Occipital lobe (tissue), 1 donor: ENCODE measurements at regions not wholly inside any gene's neighbourhood (a gene's known extent, or its start where the extent isn't known, plus 50 kb on each side); places are given as distances from the start of the nearest gene placed in this dataset.

Source experiments
- DNase-seq: peaks from one replicate; lab custom pipeline; 2025; lab: John Stamatoyannopoulos, UW

DNA sequence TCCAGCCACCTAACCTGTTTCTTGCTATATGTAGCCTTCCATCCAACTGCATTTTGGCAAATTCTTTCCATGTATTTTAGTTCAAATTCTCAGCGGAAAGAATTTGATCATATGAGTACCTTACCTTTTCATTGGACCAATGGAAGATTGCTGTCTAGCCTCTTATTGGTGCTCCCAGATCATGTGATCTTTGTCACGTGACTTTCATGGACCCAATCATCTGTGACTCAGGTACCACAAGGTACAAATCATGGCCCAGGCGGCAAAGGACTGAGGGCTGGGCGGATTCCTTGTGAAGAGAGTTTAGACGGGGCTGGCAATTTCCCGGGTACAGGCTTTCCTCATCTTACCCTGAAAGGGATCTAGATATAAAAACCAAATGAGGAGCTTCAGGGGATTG is 85.9 kb upstream of the TBX20 start:
- no peak for DNase-seq

DNA sequence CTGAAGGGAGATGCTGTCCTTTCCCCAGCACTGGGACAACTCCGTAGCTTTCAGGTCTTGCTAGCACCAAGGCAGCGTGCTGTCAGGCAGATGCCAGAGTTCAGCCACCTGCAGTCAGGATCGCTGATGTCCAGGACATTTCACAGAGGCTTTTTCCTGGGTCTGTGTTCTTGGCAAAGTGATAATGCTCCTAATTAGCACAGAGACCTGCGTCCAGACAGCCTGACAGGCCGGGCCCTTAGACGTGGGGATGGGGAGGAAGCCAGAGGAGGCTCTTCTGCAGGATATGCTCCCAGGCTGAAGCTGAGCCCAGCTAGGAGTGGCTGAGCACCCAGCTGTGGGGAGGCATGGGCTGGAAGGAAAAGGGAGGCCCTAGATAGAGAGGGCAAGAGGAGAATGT is 82.5 kb upstream of the TBX20 start:
- DNase-seq: no peak

- DNase-seq: no peak
These were observed 80.6 kb upstream of the TBX20 start for GRCh38 chr7:35334506-35334905.

GRCh38 chr7:35333265-35333664 is 79.4 kb upstream of the TBX20 start:
- DNase-seq: no peak

- DNase-seq: no peak
These were observed 78.1 kb upstream of the TBX20 start for GRCh38 chr7:35331730-35332678.

- DNase-seq: no peak
These were observed 75.1 kb upstream of the TBX20 start for GRCh38 chr7:35329026-35329425.

DNA sequence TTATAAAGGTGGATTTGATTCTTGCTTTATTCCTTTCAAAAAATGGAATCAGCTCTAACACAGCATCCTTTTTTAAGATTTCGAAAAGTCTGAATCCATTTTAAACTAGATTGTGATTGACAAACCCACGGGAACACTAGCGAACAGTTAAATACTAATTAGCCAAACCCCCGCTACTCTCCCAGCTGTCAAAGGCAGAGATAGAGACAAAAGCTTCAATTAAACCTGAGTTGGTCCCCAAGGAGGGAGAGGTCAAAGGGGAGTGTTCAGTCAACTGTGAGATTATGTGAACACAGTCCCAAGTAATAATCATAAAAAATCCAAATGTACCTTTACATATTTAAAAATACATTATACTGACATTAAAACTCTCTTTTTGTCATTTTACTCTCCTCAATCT is 65.7 kb upstream of the TBX20 start:
- DNase-seq: no peak

- DNase-seq: no peak
These were observed 62.6 kb upstream of the TBX20 start for GRCh38 chr7:35316549-35316948.

- DNase-seq: no peak
These were observed 61.6 kb upstream of the TBX20 start for GRCh38 chr7:35315517-35315916.

GRCh38 chr7:35314354-35314753 is 60.5 kb upstream of the TBX20 start:
- no peak for DNase-seq

DNA sequence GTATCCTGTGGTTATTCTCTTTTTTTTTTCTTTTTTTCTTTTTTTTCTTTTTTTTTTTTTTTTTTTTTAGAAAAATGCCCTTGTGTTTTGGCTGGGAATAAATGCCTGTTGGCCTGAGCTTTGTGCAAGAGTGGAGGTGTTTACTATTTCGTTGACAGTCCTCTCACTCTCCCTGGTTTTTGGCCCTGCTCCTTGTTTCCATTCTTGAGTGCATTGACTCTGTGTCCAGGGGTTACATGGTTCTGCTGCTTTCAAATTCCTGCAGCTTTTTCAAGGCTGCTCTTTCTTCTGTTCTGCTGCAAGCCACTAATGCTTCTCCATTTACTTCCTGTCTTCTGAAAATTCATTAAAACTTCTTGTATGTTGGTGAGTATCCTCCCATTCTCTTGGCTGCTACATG is 59.7 kb upstream of the TBX20 start:
- DNase-seq: no peak
